A549 (cell line): ENCODE measurements at regions not wholly inside any gene's neighbourhood (a gene's known extent, or its start where the extent isn't known, plus 50 kb on each side); places are given as distances from the start of the nearest gene placed in this dataset.

Experiments
- ATAC-seq, 2 experiments: fragments of 200-7000 bp in 1 of 2; fragments of >200 bp in 1 of 2; cut with Nextera tagmentation in 1 of 2; cut with Tn5 transposase in 1 of 2; 3 replicates each; pipeline versions ENCODE4 v1.8.0 to v1.9.1; 2018 to 2020; ENCODE audit warnings: mild to moderate bottlenecking in 1 of 2, moderate library complexity in 1 of 2
- CTCF ChIA-PET: fragments of 300-600 bp; sonication (Branson Sonifier 250); formaldehyde crosslinking; extraction: SDS; loops from one replicate; lab custom pipeline; 2021; ENCODE audit warnings: antibody characterized with exemption, inconsistent platforms; lab: Yijun Ruan, JAX
- POLR2A ChIA-PET: fragments of 350-600 bp; formaldehyde crosslinking; extraction: SDS; loops from one replicate; lab custom pipeline; 2021; ENCODE audit warnings: antibody characterized with exemption, inconsistent platforms; lab: Yijun Ruan, JAX
- DNase-seq, 2 experiments: peaks; one replicate each; pipeline versions ENCODE4 v3.0.0 to v3.0.0-alpha.2; 2011 to 2016; ENCODE audit warnings: low read depth in 1 of 2, low spot score in 1 of 2
- FAIRE-seq: peaks from 2 replicates; lab custom pipeline; 2011; peaks lifted over from hg19 to GRCh38; lab: Jason Lieb, UNC
- H3K27ac ChIP-seq, 2 experiments: fragments of >200 bp; sonication (Bioruptor Twin); formaldehyde crosslinking; 3 replicates each; pipeline ENCODE4 v1.5.1; 2016 to 2017
- H3K4me1 ChIP-seq: fragments of >200 bp; sonication (Bioruptor Twin); formaldehyde crosslinking; 3 replicates; pipeline ENCODE4 v1.6.1; 2016
- H3K4me2 ChIP-seq: fragments of >200 bp; sonication (Bioruptor Twin); formaldehyde crosslinking; 3 replicates; pipeline ENCODE4 v1.6.1; 2016
- H3K4me3 ChIP-seq: fragments of >200 bp; sonication (Bioruptor Twin); formaldehyde crosslinking; 3 replicates; pipeline ENCODE4 v1.5.1; 2016
- H3K9me3 ChIP-seq: fragments of >200 bp; sonication (Bioruptor Twin); formaldehyde crosslinking; 3 replicates; pipeline ENCODE4 v1.6.1; 2016
- CBX2 ChIP-seq: fragments of 200-600 bp; sonication (generic); IDR thresholded peaks from 2 replicates; pipeline ENCODE4 v1.6.1; 2016; ENCODE audit warnings: low read depth, mild to moderate bottlenecking, borderline replicate concordance
- EP300 ChIP-seq, 2 experiments: fragments of >200 bp; sonication (Bioruptor Twin); formaldehyde crosslinking; IDR thresholded peaks; 2 replicates in 1 of 2; 3 replicates in 1 of 2; pipeline ENCODE4 v1.6.1; 2016 to 2017
- FOSB ChIP-seq: fragments of 250-450 bp; sonication (Bioruptor Pico); IDR thresholded peaks from 2 replicates; pipeline ENCODE4 v1.5.0; 2020; ENCODE audit warnings: mild to moderate bottlenecking, moderate library complexity
- FOSL2 ChIP-seq, 2 experiments: fragments of 450-650 bp in 1 of 2; fragments of >200 bp in 1 of 2; sonication (Bioruptor Twin) in 1 of 2; formaldehyde crosslinking; IDR thresholded peaks; 2 replicates each; pipeline versions ENCODE4 v1.5.0 to v1.6.1; 2016 to 2020; ENCODE audit warnings: mild to moderate bottlenecking in 1 of 2, moderate library complexity in 1 of 2
- FOXS1 ChIP-seq: fragments of 250-450 bp; sonication (Bioruptor Pico); IDR thresholded peaks from 2 replicates; pipeline ENCODE4 v1.5.0; 2020; ENCODE audit warnings: mild to moderate bottlenecking, moderate library complexity
- GATA3 ChIP-seq: IDR thresholded peaks from 2 replicates; pipeline ENCODE4 v1.6.1; 2012; ENCODE audit warnings: borderline replicate concordance
- HDAC2 ChIP-seq: fragments of 200-600 bp; sonication (generic); IDR thresholded peaks from 2 replicates; pipeline ENCODE4 v1.6.1; 2016
- HEYL ChIP-seq: fragments of 250-450 bp; sonication (Bioruptor Pico); IDR thresholded peaks from 2 replicates; pipeline ENCODE4 v1.8.0; 2021; ENCODE audit warnings: mild to moderate bottlenecking, moderate library complexity
- HOXA7 ChIP-seq: fragments of 250-450 bp; sonication (Bioruptor Pico); IDR thresholded peaks from 2 replicates; pipeline ENCODE4 v1.5.0; 2020; ENCODE audit warnings: mild to moderate bottlenecking, moderate library complexity
- JUN ChIP-seq, 2 experiments: fragments of >200 bp; sonication (Bioruptor Twin); formaldehyde crosslinking; IDR thresholded peaks; 2 replicates in 1 of 2; 3 replicates in 1 of 2; pipeline ENCODE4 v1.6.1; 2016 to 2017
- JUNB ChIP-seq: fragments of >200 bp; sonication (Bioruptor Twin); formaldehyde crosslinking; IDR thresholded peaks from 2 replicates; pipeline ENCODE4 v1.6.1; 2016
- KDM5A ChIP-seq: fragments of 200-600 bp; sonication (generic); IDR thresholded peaks from 2 replicates; pipeline ENCODE4 v1.6.1; 2016; ENCODE audit warnings: antibody characterized with exemption, mild to moderate bottlenecking
- MAFK ChIP-seq: fragments of 450-650 bp; IDR thresholded peaks from 2 replicates; pipeline ENCODE4 v1.6.1; 2014; ENCODE audit not compliant: partially characterized antibody
- MAZ ChIP-seq: fragments of 150-350 bp; IDR thresholded peaks from 2 replicates; pipeline ENCODE4 v1.6.1; 2014; ENCODE audit warnings: antibody characterized with exemption, low read depth, low read length, borderline replicate concordance
- MYC ChIP-seq: IDR thresholded peaks from 2 replicates; pipeline ENCODE4 v1.6.1; 2012; ENCODE audit warnings: mild to moderate bottlenecking, inconsistent platforms, low read length, improper control_type of control experiment, borderline replicate concordance
- NFE2L2 ChIP-seq: fragments of 150-350 bp; conservative IDR thresholded peaks from 2 replicates; pipeline ENCODE4 v1.6.1; 2014; ENCODE audit warnings: low read length
- NPAS2 ChIP-seq: fragments of 250-450 bp; sonication (Bioruptor Pico); IDR thresholded peaks from 2 replicates; pipeline ENCODE4 v1.8.0; 2022; ENCODE audit warnings: mild to moderate bottlenecking, moderate library complexity, borderline replicate concordance
- NR3C1 ChIP-seq: fragments of >200 bp; sonication (Bioruptor Twin); formaldehyde crosslinking; IDR thresholded peaks from 3 replicates; pipeline ENCODE4 v1.6.1; 2017
- PHF8 ChIP-seq: fragments of 200-600 bp; sonication (generic); IDR thresholded peaks from 2 replicates; pipeline ENCODE4 v1.6.1; 2016; ENCODE audit warnings: low read depth, mild to moderate bottlenecking, antibody characterized with exemption, moderate library complexity, borderline replicate concordance
- POLR2AphosphoS2 ChIP-seq: conservative IDR thresholded peaks from 2 replicates; pipeline ENCODE4 v1.6.1; 2012; ENCODE audit warnings: low read length, improper control_type of control experiment, inconsistent platforms
- RAD21 ChIP-seq, 2 experiments: fragments of >200 bp in 1 of 2; sonication (Bioruptor Twin) in 1 of 2; formaldehyde crosslinking in 1 of 2; IDR thresholded peaks in 1 of 2; conservative IDR thresholded peaks in 1 of 2; 2 replicates in 1 of 2; 3 replicates in 1 of 2; pipeline ENCODE4 v1.6.1; 2012 to 2018; ENCODE audit warnings: inconsistent platforms in 1 of 2
- RFX5 ChIP-seq: fragments of 450-650 bp; IDR thresholded peaks from 2 replicates; pipeline ENCODE4 v1.7.1; 2014; ENCODE audit warnings: antibody characterized with exemption, mild to moderate bottlenecking, moderate library complexity
- RNF2 ChIP-seq: fragments of 200-600 bp; sonication (generic); IDR thresholded peaks from 2 replicates; pipeline ENCODE4 v1.6.1; 2016; ENCODE audit warnings: low read depth, mild to moderate bottlenecking, antibody characterized with exemption, moderate library complexity, borderline replicate concordance
- SMC3 ChIP-seq: fragments of >200 bp; sonication (Bioruptor Twin); formaldehyde crosslinking; IDR thresholded peaks from 3 replicates; pipeline ENCODE4 v1.6.1; 2018; ENCODE audit warnings: inconsistent platforms
- SREBF2 ChIP-seq: fragments of 450-650 bp; IDR thresholded peaks from 2 replicates; pipeline ENCODE4 v1.6.1; 2014; ENCODE audit warnings: mild to moderate bottlenecking, moderate library complexity
- TP53 ChIP-seq: fragments of 250-450 bp; sonication (Bioruptor Pico); IDR thresholded peaks from 2 replicates; pipeline ENCODE4 v1.5.0; 2021; ENCODE audit warnings: mild to moderate bottlenecking, moderate library complexity
- ZC3H11A ChIP-seq: fragments of 450-650 bp; IDR thresholded peaks from 2 replicates; pipeline ENCODE4 v1.6.1; 2014; ENCODE audit warnings: antibody characterized with exemption, mild to moderate bottlenecking
- ZFP36 ChIP-seq: fragments of 450-650 bp; IDR thresholded peaks from 2 replicates; pipeline ENCODE4 v1.6.1; 2014; ENCODE audit warnings: borderline replicate concordance; ENCODE audit not compliant: partially characterized antibody
- WGBS: methylation state at CpG from one replicate; pipeline ENCODE4 v1.1.6; 2017; ENCODE audit errors: missing lambda C conversion rate; 5-methylcytosine and 5-hydroxymethylcytosine counted together
- TF ChIP-seq, protein P1 (sequence below): fragments of 250-450 bp; sonication (Bioruptor Pico); IDR thresholded peaks from 2 replicates; pipeline ENCODE4 v1.5.0; 2021; ENCODE audit warnings: mild to moderate bottlenecking, moderate library complexity, borderline replicate concordance
- TF ChIP-seq, protein P2 (sequence below): IDR thresholded peaks from 2 replicates; pipeline ENCODE4 v1.6.1; 2012
- TF ChIP-seq, protein P3 (sequence below): fragments of >200 bp; sonication (Bioruptor Twin); formaldehyde crosslinking; IDR thresholded peaks from 2 replicates; pipeline ENCODE4 v1.6.1; 2016
- TF ChIP-seq, protein P4 (sequence below): fragments of >200 bp; sonication (Bioruptor Twin); formaldehyde crosslinking; IDR thresholded peaks from 3 replicates; pipeline ENCODE4 v1.5.1; 2016
- TF ChIP-seq, protein P5 (sequence below): IDR thresholded peaks from 2 replicates; pipeline ENCODE4 v1.6.1; 2012; ENCODE audit warnings: low read depth, borderline replicate concordance

DNA sequence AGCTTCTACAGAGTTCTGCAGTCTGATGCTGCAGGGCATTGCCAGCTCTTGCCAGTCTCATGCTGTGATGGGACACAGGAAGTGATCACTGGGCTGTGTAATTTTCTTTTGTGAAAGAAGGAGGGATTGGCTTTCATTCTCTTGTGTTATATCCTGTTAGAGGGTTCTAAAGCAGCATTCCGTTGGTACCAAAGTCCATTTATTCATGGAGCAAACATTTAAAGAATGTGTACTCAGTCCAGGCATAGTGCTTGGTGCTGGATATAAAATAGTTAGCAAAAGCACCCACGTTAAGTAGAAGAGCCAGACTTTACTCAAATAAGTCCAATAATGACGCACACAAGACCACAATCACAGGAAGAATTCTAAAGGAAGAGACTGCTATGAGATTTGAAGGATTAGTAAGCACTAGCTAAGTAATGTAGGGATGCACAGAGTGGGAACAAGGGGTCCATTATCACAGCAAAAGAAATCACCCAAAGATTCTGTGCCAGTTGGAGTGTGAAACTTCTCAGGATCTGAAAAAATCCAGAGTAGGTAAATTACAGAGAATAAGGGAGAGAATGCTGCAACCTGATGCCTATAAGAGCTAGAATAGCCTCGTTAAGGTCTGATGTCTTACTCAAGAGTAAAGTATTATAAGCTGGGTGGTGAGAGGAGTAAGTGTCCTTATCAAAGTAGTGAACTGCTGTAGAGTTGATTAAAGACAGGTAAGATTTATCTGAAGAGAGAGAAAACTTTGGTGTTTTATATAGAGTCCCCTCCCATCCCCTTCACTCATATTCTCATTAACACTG, 728.3 kb downstream of the METTL15 start (continued):
- TF ChIP-seq, protein P1, sequence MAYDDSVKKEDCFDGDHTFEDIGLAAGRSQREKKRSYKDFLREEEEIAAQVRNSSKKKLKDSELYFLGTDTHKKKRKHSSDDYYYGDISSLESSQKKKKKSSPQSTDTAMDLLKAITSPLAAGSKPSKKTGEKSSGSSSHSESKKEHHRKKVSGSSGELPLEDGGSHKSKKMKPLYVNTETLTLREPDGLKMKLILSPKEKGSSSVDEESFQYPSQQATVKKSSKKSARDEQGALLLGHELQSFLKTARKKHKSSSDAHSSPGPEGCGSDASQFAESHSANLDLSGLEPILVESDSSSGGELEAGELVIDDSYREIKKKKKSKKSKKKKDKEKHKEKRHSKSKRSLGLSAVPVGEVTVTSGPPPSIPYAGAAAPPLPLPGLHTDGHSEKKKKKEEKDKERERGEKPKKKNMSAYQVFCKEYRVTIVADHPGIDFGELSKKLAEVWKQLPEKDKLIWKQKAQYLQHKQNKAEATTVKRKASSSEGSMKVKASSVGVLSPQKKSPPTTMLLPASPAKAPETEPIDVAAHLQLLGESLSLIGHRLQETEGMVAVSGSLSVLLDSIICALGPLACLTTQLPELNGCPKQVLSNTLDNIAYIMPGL: no peak
- TF ChIP-seq NR3C1: no peak; the same call in 2 of the 3 replicates
- TF ChIP-seq RNF2: no peak
- TF ChIP-seq GATA3: peak; percentile 100
- 0 out of 2 replicates have a peak, but pooled peaks have one; percentile 41 for TF ChIP-seq FOXS1 (CRISPR knock-in tag)
- TF ChIP-seq RAD21 (conservative IDR thresholded peaks at IDR 0.05 in 1 of 2, IDR thresholded peaks at IDR 0.05 in 1 of 2): peak; percentile 54 to 90
- TF ChIP-seq, protein P2, sequence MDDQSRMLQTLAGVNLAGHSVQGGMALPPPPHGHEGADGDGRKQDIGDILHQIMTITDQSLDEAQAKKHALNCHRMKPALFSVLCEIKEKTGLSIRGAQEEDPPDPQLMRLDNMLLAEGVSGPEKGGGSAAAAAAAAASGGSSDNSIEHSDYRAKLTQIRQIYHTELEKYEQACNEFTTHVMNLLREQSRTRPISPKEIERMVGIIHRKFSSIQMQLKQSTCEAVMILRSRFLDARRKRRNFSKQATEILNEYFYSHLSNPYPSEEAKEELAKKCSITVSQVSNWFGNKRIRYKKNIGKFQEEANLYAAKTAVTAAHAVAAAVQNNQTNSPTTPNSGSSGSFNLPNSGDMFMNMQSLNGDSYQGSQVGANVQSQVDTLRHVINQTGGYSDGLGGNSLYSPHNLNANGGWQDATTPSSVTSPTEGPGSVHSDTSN: peak; percentile 86; the same call in 1 of the 2 replicates
- no peak for TF ChIP-seq ZC3H11A
- 0 out of 2 replicates have a peak, but pooled peaks have one; percentile 18 for TF ChIP-seq MYC
- no peak for TF ChIP-seq NFE2L2
- TF ChIP-seq MAZ: no peak
- peak; percentile 79 for TF ChIP-seq SMC3
- TF ChIP-seq, protein P3, sequence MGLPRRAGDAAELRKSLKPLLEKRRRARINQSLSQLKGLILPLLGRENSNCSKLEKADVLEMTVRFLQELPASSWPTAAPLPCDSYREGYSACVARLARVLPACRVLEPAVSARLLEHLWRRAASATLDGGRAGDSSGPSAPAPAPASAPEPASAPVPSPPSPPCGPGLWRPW: no peak; the same call in 1 of the 2 replicates
- TF ChIP-seq, protein P4, sequence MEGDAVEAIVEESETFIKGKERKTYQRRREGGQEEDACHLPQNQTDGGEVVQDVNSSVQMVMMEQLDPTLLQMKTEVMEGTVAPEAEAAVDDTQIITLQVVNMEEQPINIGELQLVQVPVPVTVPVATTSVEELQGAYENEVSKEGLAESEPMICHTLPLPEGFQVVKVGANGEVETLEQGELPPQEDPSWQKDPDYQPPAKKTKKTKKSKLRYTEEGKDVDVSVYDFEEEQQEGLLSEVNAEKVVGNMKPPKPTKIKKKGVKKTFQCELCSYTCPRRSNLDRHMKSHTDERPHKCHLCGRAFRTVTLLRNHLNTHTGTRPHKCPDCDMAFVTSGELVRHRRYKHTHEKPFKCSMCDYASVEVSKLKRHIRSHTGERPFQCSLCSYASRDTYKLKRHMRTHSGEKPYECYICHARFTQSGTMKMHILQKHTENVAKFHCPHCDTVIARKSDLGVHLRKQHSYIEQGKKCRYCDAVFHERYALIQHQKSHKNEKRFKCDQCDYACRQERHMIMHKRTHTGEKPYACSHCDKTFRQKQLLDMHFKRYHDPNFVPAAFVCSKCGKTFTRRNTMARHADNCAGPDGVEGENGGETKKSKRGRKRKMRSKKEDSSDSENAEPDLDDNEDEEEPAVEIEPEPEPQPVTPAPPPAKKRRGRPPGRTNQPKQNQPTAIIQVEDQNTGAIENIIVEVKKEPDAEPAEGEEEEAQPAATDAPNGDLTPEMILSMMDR: no peak
- no peak for TF ChIP-seq RFX5
- TF ChIP-seq JUNB: peak; percentile 99
- no peak for TF ChIP-seq HEYL
- no peak for TF ChIP-seq TP53 (CRISPR knock-in tag)
- no peak for TF ChIP-seq HOXA7 (CRISPR knock-in tag)

DNA sequence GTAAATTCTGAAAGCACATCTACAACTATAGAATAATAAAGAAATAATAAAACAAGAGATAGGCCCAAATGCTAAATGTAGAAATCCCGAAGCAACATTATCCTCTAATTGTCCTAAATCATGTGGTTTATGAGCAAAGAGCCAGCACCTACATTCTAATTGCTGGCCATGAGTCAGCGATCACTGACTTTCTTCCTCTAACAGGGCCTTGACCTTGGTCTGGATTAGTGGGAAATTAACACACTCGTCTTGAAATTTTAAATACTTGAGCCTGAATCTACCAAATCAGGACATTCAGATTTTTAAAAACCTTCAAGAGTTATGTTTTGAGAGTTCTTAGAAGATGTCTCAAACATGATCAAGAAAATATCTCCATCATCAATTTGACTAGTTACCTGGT, 727.6 kb downstream of the METTL15 start:
- ChIA-PET CTCF (interaction anchor here (0.6 to 1.9 kb wide), 5 partner anchors 492 to 1136 kb away, joined by 3 to 8 read pairs (median 4); partner anchors contain the start of genes BDNF, KIF18A and METTL15), POLR2A (interaction anchor here (0.8 to 4.1 kb wide), 9 partner anchors 13 to 1136 kb away, joined by 3 to 31 read pairs (median 6); partner anchors contain the start of genes BDNF, KIF18A and METTL15)
- ATAC-seq (0 out of 6 replicates have a peak, but pooled peaks of 1 of the 2 experiments have one; percentile 10), DNase-seq (peak in 1 of 2 experiments; percentile 75), FAIRE-seq (no peak)
- WGBS: 2% methylated on average over 3 of the region's 3 CpGs
- H3K4me2 ChIP-seq: peak overlapping the region; percentile 74
- H3K27ac ChIP-seq: peak overlapping the region; percentile 95 to 99
- H3K4me3 ChIP-seq: no peak overlapping the region
- peaks cover 60% of the 10 kb centered on the region for H3K9me3 ChIP-seq
- peaks cover 45% of the 10 kb centered on the region for H3K4me1 ChIP-seq
- TF ChIP-seq NR3C1: no peak
- peak; percentile 31 for TF ChIP-seq MAFK
- 0 out of 2 replicates have a peak, but pooled peaks have one; percentile 11 for TF ChIP-seq FOSB (CRISPR knock-in tag)
- TF ChIP-seq HOXA7 (CRISPR knock-in tag): peak; percentile 78; the same call in 1 of the 2 replicates
- TF ChIP-seq CBX2: no peak
- no peak for TF ChIP-seq PHF8
- no peak for TF ChIP-seq POLR2AphosphoS2
- no peak for TF ChIP-seq ZFP36
- no peak for TF ChIP-seq HDAC2
- TF ChIP-seq KDM5A: no peak
- no peak for TF ChIP-seq EP300 (IDR thresholded peaks at IDR 0.05)
- TF ChIP-seq RNF2: no peak
- no peak for TF ChIP-seq MYC
- TF ChIP-seq RAD21 (conservative IDR thresholded peaks at IDR 0.05 in 1 of 2, IDR thresholded peaks at IDR 0.05 in 1 of 2): no peak
- no peak for TF ChIP-seq GATA3
- no peak for TF ChIP-seq SREBF2
- TF ChIP-seq, protein P5, sequence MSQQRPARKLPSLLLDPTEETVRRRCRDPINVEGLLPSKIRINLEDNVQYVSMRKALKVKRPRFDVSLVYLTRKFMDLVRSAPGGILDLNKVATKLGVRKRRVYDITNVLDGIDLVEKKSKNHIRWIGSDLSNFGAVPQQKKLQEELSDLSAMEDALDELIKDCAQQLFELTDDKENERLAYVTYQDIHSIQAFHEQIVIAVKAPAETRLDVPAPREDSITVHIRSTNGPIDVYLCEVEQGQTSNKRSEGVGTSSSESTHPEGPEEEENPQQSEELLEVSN: no peak
- no peak for TF ChIP-seq JUN (IDR thresholded peaks at IDR 0.05)
- TF ChIP-seq FOSL2 (IDR thresholded peaks at IDR 0.05): no peak
- TF ChIP-seq FOSL2 (CRISPR knock-in tag; IDR thresholded peaks at IDR 0.05): peak; percentile 62
- no peak for TF ChIP-seq NPAS2 (CRISPR knock-in tag)
- TF ChIP-seq TP53 (CRISPR knock-in tag): no peak
